IMR-90 (cell line): ENCODE measurements at regions not wholly inside any gene's neighbourhood (a gene's known extent, or its start where the extent isn't known, plus 50 kb on each side); places are given as distances from the start of the nearest gene placed in this dataset.

Experiments used
- ATAC-seq: fragments of 200-7000 bp; cut with Tn5 transposase; 2 replicates; pipeline ENCODE4 v1.9.1; 2020; ENCODE audit warnings: low read depth, mild to moderate bottlenecking, moderate library complexity
- BruUV-seq: library from RNA; stranded (reverse); fragments of 400-500 nt; replicated peaks from 2 replicates; lab custom pipeline; 2021; lab: Mats Ljungman, UMichigan
- CTCF ChIA-PET: fragments of 300-600 bp; formaldehyde crosslinking; extraction: SDS; loops from one replicate; lab custom pipeline; 2021; ENCODE audit warnings: antibody characterized with exemption; lab: Yijun Ruan, JAX
- POLR2A ChIA-PET: fragments of 300-600 bp; sonication (Branson Sonifier 250); formaldehyde crosslinking; loops from one replicate; lab custom pipeline; 2022; ENCODE audit warnings: antibody characterized with exemption; ENCODE audit not compliant: unreplicated experiment; lab: Charles Lee
- DNase-seq: peaks from one replicate; pipeline ENCODE4 v3.0.0; 2013
- H2AFZ ChIP-seq: replicated peaks from 2 replicates; pipeline ENCODE3; 2013; ENCODE audit warnings: low read length, mild to moderate bottlenecking; ENCODE audit not compliant: poor library complexity
- H2AK5ac ChIP-seq: 2 replicates; pipeline ENCODE4 v1.6.1; 2013; ENCODE audit warnings: low read depth, low read length, inconsistent platforms
- H2AK9ac ChIP-seq: replicated peaks from 2 replicates; pipeline ENCODE3; 2013; ENCODE audit warnings: mild to moderate bottlenecking, low read depth, low read length, moderate library complexity; ENCODE audit not compliant: poor library complexity
- H2BK120ac ChIP-seq: 2 replicates; pipeline ENCODE4 v1.6.1; 2013; ENCODE audit warnings: low read depth, low read length, inconsistent platforms
- H2BK15ac ChIP-seq: 3 replicates; pipeline ENCODE4 v1.6.1; 2013; ENCODE audit warnings: low read depth, low read length, inconsistent platforms
- H2BK20ac ChIP-seq: 2 replicates; pipeline ENCODE4 v1.6.1; 2013; ENCODE audit warnings: low read depth, mild to moderate bottlenecking, inconsistent platforms, low read length, moderate library complexity
- H2BK5ac ChIP-seq: 2 replicates; pipeline ENCODE4 v1.6.1; 2013; ENCODE audit warnings: mild to moderate bottlenecking, low read depth, low read length, inconsistent platforms; ENCODE audit not compliant: poor library complexity, severe bottlenecking
- H3K14ac ChIP-seq: replicated peaks from 2 replicates; pipeline ENCODE4 v1.6.1; 2013; ENCODE audit warnings: low read depth, low read length, inconsistent platforms
- H3K18ac ChIP-seq: 2 replicates; pipeline ENCODE4 v1.6.1; 2013; ENCODE audit warnings: low read depth, low read length, control low read depth
- H3K23ac ChIP-seq: 2 replicates; pipeline ENCODE4 v1.6.1; 2013; ENCODE audit warnings: low read depth, low read length, inconsistent platforms
- H3K27ac ChIP-seq: 2 replicates; pipeline ENCODE4 v1.5.1; 2013; ENCODE audit warnings: mild to moderate bottlenecking, control low read depth, low read length; ENCODE audit not compliant: insufficient read depth
- H3K27me3 ChIP-seq: 2 replicates; pipeline ENCODE4 v1.6.1; 2013; ENCODE audit warnings: low read length; ENCODE audit not compliant: control insufficient read depth, insufficient read depth
- H3K36me3 ChIP-seq: 2 replicates; pipeline ENCODE4 v1.6.1; 2013; ENCODE audit warnings: low read length, mixed read lengths; ENCODE audit not compliant: control insufficient read depth, insufficient read depth
- H3K4ac ChIP-seq: 2 replicates; pipeline ENCODE4 v1.6.1; 2013; ENCODE audit warnings: low read depth, low read length, inconsistent platforms
- H3K4me1 ChIP-seq: 2 replicates; pipeline ENCODE4 v1.6.1; 2013; ENCODE audit warnings: low read length, mixed read lengths; ENCODE audit not compliant: control insufficient read depth, insufficient read depth
- H3K4me2 ChIP-seq: 2 replicates; pipeline ENCODE4 v1.6.1; 2013; ENCODE audit warnings: low read depth, mild to moderate bottlenecking, control low read depth, low read length, moderate library complexity
- H3K4me3 ChIP-seq: 2 replicates; pipeline ENCODE4 v1.5.1; 2013; ENCODE audit warnings: low read depth, mild to moderate bottlenecking, control low read depth, low read length, moderate library complexity; ENCODE audit not compliant: insufficient read depth
- H3K56ac ChIP-seq: 2 replicates; pipeline ENCODE4 v1.6.1; 2013; ENCODE audit warnings: low read length, inconsistent platforms; ENCODE audit not compliant: insufficient read depth; ENCODE audit errors: extremely low read depth
- H3K79me1 ChIP-seq, 2 experiments: 2 replicates each; pipeline ENCODE4 v1.6.1; 2013; ENCODE audit warnings: low read length in 2 of 2, inconsistent platforms in 1 of 2, low read depth in 1 of 2
- H3K9ac ChIP-seq: 2 replicates; pipeline ENCODE4 v1.6.1; 2013; ENCODE audit warnings: low read depth, low read length, control low read depth
- H3K9me1 ChIP-seq: 2 replicates; pipeline ENCODE4 v1.6.1; 2013; ENCODE audit warnings: low read length, inconsistent platforms; ENCODE audit not compliant: insufficient read depth
- H3K9me3 ChIP-seq: 2 replicates; pipeline ENCODE4 v1.6.1; 2013; ENCODE audit warnings: low read length; ENCODE audit not compliant: control insufficient read depth, insufficient read depth
- H4K20me1 ChIP-seq: 2 replicates; pipeline ENCODE4 v1.6.1; 2013; ENCODE audit warnings: low read length, inconsistent platforms; ENCODE audit not compliant: insufficient read depth
- H4K5ac ChIP-seq: 2 replicates; pipeline ENCODE4 v1.6.1; 2013; ENCODE audit warnings: mild to moderate bottlenecking, low read depth, low read length, control low read depth
- H4K8ac ChIP-seq, 2 experiments: 2 replicates each; pipeline ENCODE4 v1.6.1; 2013; ENCODE audit warnings: low read depth in 2 of 2, low read length in 2 of 2, control low read depth in 1 of 2, inconsistent platforms in 1 of 2
- H4K91ac ChIP-seq: 2 replicates; pipeline ENCODE4 v1.6.1; 2013; ENCODE audit warnings: low read depth, low read length, inconsistent platforms; ENCODE audit not compliant: insufficient read depth
- CEBPB ChIP-seq: IDR thresholded peaks from 2 replicates; pipeline ENCODE4 v1.6.1; 2012; ENCODE audit warnings: low read depth, low read length, improper control_type of control experiment
- CHD1 ChIP-seq: IDR thresholded peaks from 2 replicates; pipeline ENCODE4 v1.6.1; 2012; ENCODE audit warnings: low read depth, low read length, improper control_type of control experiment
- MAZ ChIP-seq: IDR thresholded peaks from 2 replicates; pipeline ENCODE4 v1.6.1; 2012; ENCODE audit warnings: low read depth, mild to moderate bottlenecking, low read length, improper control_type of control experiment, moderate library complexity, borderline replicate concordance
- POLR2A ChIP-seq: IDR thresholded peaks from 2 replicates; pipeline ENCODE4 v1.6.1; 2012; ENCODE audit warnings: mild to moderate bottlenecking, low read depth, low read length
- RCOR1 ChIP-seq: IDR thresholded peaks from 2 replicates; pipeline ENCODE4 v1.6.1; 2012; ENCODE audit warnings: mild to moderate bottlenecking, low read length, improper control_type of control experiment; ENCODE audit not compliant: insufficient replicate concordance
- SMC3 ChIP-seq: fragments of 150-350 bp; IDR thresholded peaks from 2 replicates; pipeline ENCODE4 v1.6.1; 2016; ENCODE audit warnings: low read depth, mild to moderate bottlenecking, antibody characterized with exemption, low read length, moderate library complexity
- WGBS, 2 experiments: methylation state at CpG; one replicate each; pipeline versions ENCODE4 v1.1.5 to v1.1.7; 2013; ENCODE audit warnings: missing lambda C conversion rate in 2 of 2; ENCODE audit not compliant: insufficient read length in 1 of 2; ENCODE audit errors: extremely low coverage in 2 of 2; 5-methylcytosine and 5-hydroxymethylcytosine counted together
- dilution Hi-C: fragments of 300-500 bp; cut with HindIII; formaldehyde crosslinking; loops from one replicate; pipeline ENCODE4 v1.14.3; 2018; ENCODE audit warnings: low sequenced_read_pairs; ENCODE audit not compliant: unreplicated experiment
- in situ Hi-C: fragments of 300-500 bp; cut with MboI; formaldehyde crosslinking; loops from 3 replicates; pipeline ENCODE4 v1.14.3; 2019; ENCODE audit warnings: low sequenced_read_pairs, inconsistent platforms, mixed read lengths
- intact Hi-C: fragments of 100-400 bp; cut with micrococcal nuclease; formaldehyde crosslinking; loops from 2 replicates; pipeline ENCODE4 v1.10.0; 2022
- TF ChIP-seq, protein P1 (sequence below): conservative IDR thresholded peaks from 2 replicates; pipeline ENCODE4 v1.5.1; 2012; ENCODE audit warnings: mild to moderate bottlenecking, low read depth, low read length, improper control_type of control experiment

DNA sequence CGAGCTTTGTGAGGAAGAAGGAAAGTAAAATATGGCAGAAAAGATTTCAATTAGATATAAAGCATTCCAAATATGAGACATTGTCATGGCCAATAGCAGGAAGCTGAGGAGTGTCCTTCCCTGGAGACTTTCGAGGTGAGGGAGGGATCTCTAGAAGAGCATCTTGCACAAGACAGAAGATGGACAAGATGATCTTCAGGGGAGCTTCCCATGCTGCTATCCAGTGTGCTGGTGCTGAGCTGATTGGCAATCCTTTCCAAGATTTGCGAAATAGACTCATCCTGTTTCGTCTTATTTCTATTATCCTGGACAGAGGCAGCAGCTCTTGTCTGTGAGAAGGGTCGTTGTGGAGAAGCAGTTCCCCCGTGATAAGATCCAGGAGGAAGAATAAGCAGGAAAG, 342.0 kb upstream of the CAMK1G start:
- Histone ChIP-seq H3K36me3 (no peaks in the 10 kb centered on the region), H3K23ac (no peak overlapping the region), H2BK20ac (no peak overlapping the region), H3K9me3 (no peaks in the 10 kb centered on the region), H3K9ac (no peak overlapping the region), H3K4me2 (no peak overlapping the region), H2BK5ac (no peak overlapping the region), H2AK5ac (no peak overlapping the region), H3K14ac (no peak overlapping the region), H3K4me3 (no peak overlapping the region), H4K91ac (no peak overlapping the region), H3K27me3 (no peaks in the 10 kb centered on the region), H2AFZ (no peak overlapping the region), H2BK120ac (no peak overlapping the region), H4K8ac (no peak overlapping the region), H3K56ac (no peak overlapping the region), H3K4me1 (no peaks in the 10 kb centered on the region), H2AK9ac (no peak overlapping the region), H3K27ac (no peak overlapping the region), H2BK15ac (no peak overlapping the region), H3K18ac (no peak overlapping the region), H3K4ac (no peak overlapping the region), H3K79me1 (no peaks in the 10 kb centered on the region), H4K20me1 (no peaks in the 10 kb centered on the region), H3K9me1 (no peaks in the 10 kb centered on the region), H4K5ac (no peak overlapping the region)
- dilution Hi-C loops (no loop called here), intact Hi-C loops (no loop called here), in situ Hi-C loops (no loop called here)
- peak; percentile 16 for DNase-seq
- no peak for ATAC-seq
- no TSS peak for BruUV-seq
- ChIA-PET CTCF (interaction anchor here (1.2 kb wide), 1 partner anchor 38 kb away, joined by 5 read pairs; no protein-coding TSS in a partner anchor), POLR2A (no interaction called here)
- WGBS, 2 experiments, result 40% methylated on average over 2 of the region's 6 CpGs; no CpG with 5 or more reads in 1 of the 2 experiments
- TF ChIP-seq CEBPB, result peak; percentile 20; the same call in 1 of the 2 replicates
- no peak for TF ChIP-seq CHD1
- no peak for TF ChIP-seq RCOR1
- TF ChIP-seq MAZ, result no peak
- TF ChIP-seq SMC3, result no peak
- TF ChIP-seq, protein P1, sequence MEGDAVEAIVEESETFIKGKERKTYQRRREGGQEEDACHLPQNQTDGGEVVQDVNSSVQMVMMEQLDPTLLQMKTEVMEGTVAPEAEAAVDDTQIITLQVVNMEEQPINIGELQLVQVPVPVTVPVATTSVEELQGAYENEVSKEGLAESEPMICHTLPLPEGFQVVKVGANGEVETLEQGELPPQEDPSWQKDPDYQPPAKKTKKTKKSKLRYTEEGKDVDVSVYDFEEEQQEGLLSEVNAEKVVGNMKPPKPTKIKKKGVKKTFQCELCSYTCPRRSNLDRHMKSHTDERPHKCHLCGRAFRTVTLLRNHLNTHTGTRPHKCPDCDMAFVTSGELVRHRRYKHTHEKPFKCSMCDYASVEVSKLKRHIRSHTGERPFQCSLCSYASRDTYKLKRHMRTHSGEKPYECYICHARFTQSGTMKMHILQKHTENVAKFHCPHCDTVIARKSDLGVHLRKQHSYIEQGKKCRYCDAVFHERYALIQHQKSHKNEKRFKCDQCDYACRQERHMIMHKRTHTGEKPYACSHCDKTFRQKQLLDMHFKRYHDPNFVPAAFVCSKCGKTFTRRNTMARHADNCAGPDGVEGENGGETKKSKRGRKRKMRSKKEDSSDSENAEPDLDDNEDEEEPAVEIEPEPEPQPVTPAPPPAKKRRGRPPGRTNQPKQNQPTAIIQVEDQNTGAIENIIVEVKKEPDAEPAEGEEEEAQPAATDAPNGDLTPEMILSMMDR, result no peak
- TF ChIP-seq POLR2A, result no peak
